Progenitor cell of endocrine pancreas (in vitro differentiated cells): ENCODE measurements at regions not wholly inside any gene's neighbourhood (a gene's known extent, or its start where the extent isn't known, plus 50 kb on each side); places are given as distances from the start of the nearest gene placed in this dataset.

Experiments used
- DNase-seq: peaks from one replicate; pipeline ENCODE4 v3.0.0; 2021; ENCODE audit warnings: low spot score; ENCODE audit not compliant: unreplicated experiment
- H3K27ac Mint-ChIP-seq: 2 replicates; pipeline ENCODE4 v1.8.0; 2021; ENCODE audit warnings: mild to moderate bottlenecking, moderate library complexity, mixed read lengths
- H3K27me3 Mint-ChIP-seq: 2 replicates; pipeline ENCODE4 v1.8.0; 2021; ENCODE audit warnings: mixed read lengths
- H3K36me3 Mint-ChIP-seq: 2 replicates; pipeline ENCODE4 v1.8.0; 2022; ENCODE audit warnings: mixed read lengths; ENCODE audit not compliant: insufficient read depth
- H3K4me1 Mint-ChIP-seq: 2 replicates; pipeline ENCODE4 v1.8.0; 2021; ENCODE audit warnings: low read depth, mixed read lengths
- H3K4me3 Mint-ChIP-seq: 2 replicates; pipeline ENCODE4 v1.8.0; 2021; ENCODE audit warnings: low read depth, mild to moderate bottlenecking, moderate library complexity, mixed read lengths
- H3K9me3 Mint-ChIP-seq: 2 replicates; pipeline ENCODE4 v1.8.0; 2021; ENCODE audit warnings: low read depth, mixed read lengths
- TF ChIP-seq, protein P1 (sequence below): fragments of 200-600 bp; sonication (generic); IDR thresholded peaks from one replicate; pipeline ENCODE4 v1.5.0; 2021; ENCODE audit warnings: antibody characterized with exemption, mild to moderate bottlenecking; ENCODE audit not compliant: unreplicated experiment

DNA sequence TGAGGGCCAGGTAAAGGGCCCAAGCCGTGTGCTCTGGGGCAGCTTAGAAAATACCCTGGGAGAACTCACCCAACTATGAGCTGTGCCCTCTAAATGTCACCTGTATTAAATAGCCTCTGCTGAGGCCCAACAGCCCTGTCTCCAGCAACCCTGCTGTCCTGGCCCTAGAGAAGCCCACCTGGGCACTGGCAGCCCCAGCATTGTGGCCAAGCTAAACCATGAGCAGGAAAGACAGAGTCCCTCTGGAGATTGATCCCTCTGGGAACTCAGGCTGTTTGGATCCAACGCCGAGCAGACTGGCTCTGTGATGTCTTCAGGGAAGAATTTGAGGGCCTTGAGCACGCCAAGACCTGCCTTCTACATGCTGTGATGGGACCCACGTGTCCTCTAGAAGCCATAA lies 126.5 kb downstream of the TTC32 start:
- H3K27ac Mint-ChIP-seq = no peak overlapping the region

DNA sequence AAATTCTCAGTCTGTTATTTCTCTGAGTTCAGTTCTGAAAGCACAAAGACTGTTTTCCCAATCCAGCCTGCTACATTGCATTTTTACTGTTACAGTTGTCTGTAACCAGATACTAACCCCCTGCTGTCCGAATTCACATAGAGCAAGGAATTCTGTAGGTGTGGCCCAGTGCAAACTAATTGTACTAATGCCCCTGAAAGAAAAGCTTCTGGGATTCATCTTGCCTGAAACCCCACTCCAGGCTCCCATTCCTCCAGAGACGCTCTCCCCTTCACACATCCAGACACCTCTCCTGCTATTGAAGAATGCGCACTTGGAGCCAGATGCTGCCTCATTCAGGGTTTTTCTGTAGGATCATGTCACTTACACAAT lies 127.0 kb downstream of the TTC32 start:
- H3K36me3 Mint-ChIP-seq = no peaks in the 10 kb centered on the region
- TF ChIP-seq, protein P1, sequence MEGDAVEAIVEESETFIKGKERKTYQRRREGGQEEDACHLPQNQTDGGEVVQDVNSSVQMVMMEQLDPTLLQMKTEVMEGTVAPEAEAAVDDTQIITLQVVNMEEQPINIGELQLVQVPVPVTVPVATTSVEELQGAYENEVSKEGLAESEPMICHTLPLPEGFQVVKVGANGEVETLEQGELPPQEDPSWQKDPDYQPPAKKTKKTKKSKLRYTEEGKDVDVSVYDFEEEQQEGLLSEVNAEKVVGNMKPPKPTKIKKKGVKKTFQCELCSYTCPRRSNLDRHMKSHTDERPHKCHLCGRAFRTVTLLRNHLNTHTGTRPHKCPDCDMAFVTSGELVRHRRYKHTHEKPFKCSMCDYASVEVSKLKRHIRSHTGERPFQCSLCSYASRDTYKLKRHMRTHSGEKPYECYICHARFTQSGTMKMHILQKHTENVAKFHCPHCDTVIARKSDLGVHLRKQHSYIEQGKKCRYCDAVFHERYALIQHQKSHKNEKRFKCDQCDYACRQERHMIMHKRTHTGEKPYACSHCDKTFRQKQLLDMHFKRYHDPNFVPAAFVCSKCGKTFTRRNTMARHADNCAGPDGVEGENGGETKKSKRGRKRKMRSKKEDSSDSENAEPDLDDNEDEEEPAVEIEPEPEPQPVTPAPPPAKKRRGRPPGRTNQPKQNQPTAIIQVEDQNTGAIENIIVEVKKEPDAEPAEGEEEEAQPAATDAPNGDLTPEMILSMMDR = no peak
- no peak overlapping the region for H3K4me3 Mint-ChIP-seq
- H3K27ac Mint-ChIP-seq = no peak overlapping the region
- H3K27me3 Mint-ChIP-seq = peaks cover 6% of the 10 kb centered on the region
- H3K9me3 Mint-ChIP-seq = no peaks in the 10 kb centered on the region
- no peaks in the 10 kb centered on the region for H3K4me1 Mint-ChIP-seq
- DNase-seq = no peak

More for the DNA sequence above, 126.5 kb downstream of the TTC32 start:
- no peak overlapping the region for H3K4me3 Mint-ChIP-seq
- H3K27me3 Mint-ChIP-seq = peaks cover 8% of the 10 kb centered on the region
- H3K4me1 Mint-ChIP-seq = no peaks in the 10 kb centered on the region
- TF ChIP-seq, protein P1 = no peak
- no peaks in the 10 kb centered on the region for H3K9me3 Mint-ChIP-seq
- no peak for DNase-seq
- peaks cover under 1% of the 10 kb centered on the region for H3K36me3 Mint-ChIP-seq

DNA sequence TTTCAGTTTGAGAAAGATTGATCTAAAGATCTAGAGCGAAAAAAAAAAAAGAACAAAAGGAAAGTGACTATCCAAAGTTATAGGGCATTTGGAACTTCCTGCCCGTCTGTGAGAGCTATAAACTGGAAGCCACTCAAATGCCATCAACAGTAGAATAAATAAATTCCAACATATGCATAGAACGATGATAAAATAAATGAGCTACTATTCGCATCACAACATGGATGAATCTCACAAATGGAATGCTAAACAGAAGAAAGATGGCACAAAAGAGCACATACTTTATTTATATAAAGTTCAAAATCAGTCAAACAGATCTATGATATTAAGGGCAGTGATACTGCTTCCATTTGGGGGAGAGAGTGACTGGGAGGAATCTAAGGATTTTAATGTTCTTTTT lies 128.8 kb downstream of the TTC32 start:
- Mint-ChIP-seq H3K4me1 (no peaks in the 10 kb centered on the region), H3K27me3 (peaks cover under 1% of the 10 kb centered on the region), H3K9me3 (no peaks in the 10 kb centered on the region), H3K4me3 (no peak overlapping the region), H3K27ac (no peak overlapping the region), H3K36me3 (no peaks in the 10 kb centered on the region)
- DNase-seq = no peak
- TF ChIP-seq, protein P1 = no peak

DNA sequence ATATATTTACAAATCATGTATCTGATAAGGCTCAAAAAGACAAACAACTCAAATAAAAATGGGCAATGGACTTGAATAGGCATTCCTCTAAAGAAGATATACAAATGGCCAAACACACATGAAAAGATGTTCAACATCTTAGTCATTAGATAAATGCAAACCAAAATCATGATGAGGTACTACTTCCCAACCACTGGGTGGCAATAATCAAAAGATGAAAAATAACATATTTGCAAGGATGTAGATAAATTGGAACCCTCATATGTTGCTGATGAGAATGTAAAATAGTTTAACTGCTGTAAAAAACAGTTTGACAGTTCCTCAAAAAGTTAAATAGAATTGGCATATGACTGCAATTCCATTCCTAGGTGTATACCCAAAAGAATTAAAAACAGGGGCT lies 132.3 kb downstream of the TTC32 start:
- H3K27ac Mint-ChIP-seq = no peak overlapping the region
- no peaks in the 10 kb centered on the region for H3K27me3 Mint-ChIP-seq
- H3K4me1 Mint-ChIP-seq = peaks cover 3% of the 10 kb centered on the region
- H3K9me3 Mint-ChIP-seq = peaks cover 5% of the 10 kb centered on the region
- TF ChIP-seq, protein P1 = no peak
- H3K4me3 Mint-ChIP-seq = no peak overlapping the region
- no peak for DNase-seq
- no peaks in the 10 kb centered on the region for H3K36me3 Mint-ChIP-seq

DNA sequence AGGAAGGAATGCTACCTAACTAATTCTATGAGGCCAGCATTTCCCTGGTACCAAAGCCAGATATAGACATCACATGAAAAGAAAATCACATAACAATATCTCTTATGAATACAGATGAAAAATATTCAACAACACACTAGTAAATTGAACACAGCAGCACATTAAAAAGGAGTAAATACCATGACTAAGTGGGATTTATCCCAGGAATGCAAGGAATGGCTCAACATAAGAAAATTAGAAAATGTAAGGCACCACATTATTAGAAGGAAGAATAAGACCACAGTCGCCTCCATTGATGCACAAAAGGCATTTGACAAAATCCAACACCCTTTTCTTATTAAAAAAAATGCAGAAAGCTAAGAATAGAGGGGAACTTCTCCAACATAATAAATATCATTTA lies 133.9 kb downstream of the TTC32 start:
- Mint-ChIP-seq H3K9me3 (peaks cover 5% of the 10 kb centered on the region), H3K36me3 (no peaks in the 10 kb centered on the region), H3K4me3 (no peak overlapping the region), H3K4me1 (peaks cover 7% of the 10 kb centered on the region), H3K27ac (no peak overlapping the region), H3K27me3 (no peaks in the 10 kb centered on the region)
- DNase-seq = no peak
- TF ChIP-seq, protein P1 = no peak

DNA sequence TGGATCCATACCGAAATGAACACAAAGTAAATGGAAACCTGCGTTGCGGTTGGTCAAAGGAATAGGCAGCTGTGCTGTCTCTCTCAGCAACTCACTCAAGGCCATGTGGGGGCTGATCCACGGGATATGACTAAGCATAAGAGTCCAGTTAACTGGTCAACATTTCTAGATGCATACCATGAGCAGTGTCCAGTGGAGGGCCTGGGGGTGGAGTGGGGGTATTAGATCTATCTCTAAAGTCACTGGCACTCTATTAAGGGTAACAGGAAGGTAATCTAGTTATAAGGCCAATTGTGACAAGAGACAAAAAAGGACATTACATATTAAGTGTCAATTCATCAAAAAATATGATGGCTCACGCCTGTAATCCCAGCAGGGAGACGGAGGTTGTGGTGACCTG lies 136.8 kb downstream of the TTC32 start:
- no peaks in the 10 kb centered on the region for H3K27me3 Mint-ChIP-seq
- H3K4me3 Mint-ChIP-seq = no peak overlapping the region
- TF ChIP-seq, protein P1 = no peak
- peaks cover 13% of the 10 kb centered on the region for H3K4me1 Mint-ChIP-seq
- H3K36me3 Mint-ChIP-seq = no peaks in the 10 kb centered on the region
- no peak for DNase-seq
- peaks cover 5% of the 10 kb centered on the region for H3K9me3 Mint-ChIP-seq
- no peak overlapping the region for H3K27ac Mint-ChIP-seq
